CD4-positive, alpha-beta T cell treated with Interleukin-4 for 1 hour (primary cell): ENCODE measurements at regions not wholly inside any gene's neighbourhood (a gene's known extent, or its start where the extent isn't known, plus 50 kb on each side); places are given as distances from the start of the nearest gene placed in this dataset.
"Not testable (repeated sequence)": the region's sequence is repeated elsewhere in the genome, so short reads cannot be mapped to it uniquely, and the experiment has no call there.

ENCODE experiments used
- DNase-seq, 2 donors: peaks; one replicate each; pipeline ENCODE4 v3.0.0-alpha.2; 2020 to 2022

DNA sequence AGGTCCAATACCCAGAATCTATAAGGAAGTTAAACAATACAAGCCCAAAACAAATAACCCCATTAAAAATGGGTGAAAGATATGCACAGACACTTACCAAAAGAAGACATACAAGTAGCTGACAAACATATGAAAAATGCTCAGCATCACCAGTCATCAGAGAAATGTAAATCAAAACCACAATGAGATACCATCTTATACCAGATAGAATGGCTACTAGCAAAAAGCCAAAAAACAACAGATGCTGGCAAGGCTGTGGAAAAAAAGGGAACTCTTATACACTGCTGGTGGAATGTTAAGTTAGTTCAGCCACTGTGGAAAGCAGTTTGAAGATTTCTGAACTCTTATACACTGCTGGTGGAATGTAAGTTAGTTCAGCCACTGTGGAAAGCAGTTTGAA is 331.1 kb downstream of the KIF20B start:
- DNase-seq: no peak

DNA sequence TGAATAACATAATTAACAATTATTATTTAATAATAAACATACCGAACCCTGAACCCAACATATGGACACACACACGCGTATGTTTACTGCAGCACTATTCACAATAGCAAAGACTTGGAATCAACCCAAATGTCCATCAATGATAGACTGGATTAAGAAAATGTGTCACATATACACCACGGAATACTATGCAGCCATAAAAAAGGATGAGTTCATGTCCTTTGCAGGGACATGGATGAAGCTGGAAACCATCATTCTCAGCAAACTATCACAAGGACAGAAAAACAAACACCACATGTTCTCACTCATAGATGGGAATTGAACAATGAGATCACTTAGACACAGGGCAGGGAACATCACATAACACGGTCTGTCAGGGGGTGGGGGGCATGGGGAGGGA is 333.5 kb downstream of the KIF20B start:
- not testable (repeated sequence) for DNase-seq

- DNase-seq: no peak
Measured at GRCh38 chr10:90041585-90041984, 340.2 kb downstream of the KIF20B start.

DNA sequence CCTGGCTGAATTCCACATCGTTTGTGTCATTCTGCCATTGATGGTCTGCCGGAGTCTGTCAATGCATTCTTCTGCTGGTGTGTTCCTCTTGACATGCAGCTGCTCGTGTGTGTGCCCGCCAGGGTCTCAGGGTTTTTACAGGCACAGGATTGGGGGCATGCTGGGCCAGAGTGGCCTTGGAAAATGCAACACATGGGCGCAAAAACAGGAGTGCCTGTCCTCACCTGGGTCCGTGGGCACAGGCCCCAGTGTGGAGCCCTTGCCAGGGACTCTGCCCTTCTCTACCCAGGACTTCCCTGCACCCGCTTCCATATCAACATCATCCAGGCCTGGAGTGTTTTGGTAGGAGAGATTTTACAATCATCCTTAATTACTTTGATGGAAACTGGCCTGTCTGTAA is 340.7 kb downstream of the KIF20B start:
- DNase-seq: no peak

DNA sequence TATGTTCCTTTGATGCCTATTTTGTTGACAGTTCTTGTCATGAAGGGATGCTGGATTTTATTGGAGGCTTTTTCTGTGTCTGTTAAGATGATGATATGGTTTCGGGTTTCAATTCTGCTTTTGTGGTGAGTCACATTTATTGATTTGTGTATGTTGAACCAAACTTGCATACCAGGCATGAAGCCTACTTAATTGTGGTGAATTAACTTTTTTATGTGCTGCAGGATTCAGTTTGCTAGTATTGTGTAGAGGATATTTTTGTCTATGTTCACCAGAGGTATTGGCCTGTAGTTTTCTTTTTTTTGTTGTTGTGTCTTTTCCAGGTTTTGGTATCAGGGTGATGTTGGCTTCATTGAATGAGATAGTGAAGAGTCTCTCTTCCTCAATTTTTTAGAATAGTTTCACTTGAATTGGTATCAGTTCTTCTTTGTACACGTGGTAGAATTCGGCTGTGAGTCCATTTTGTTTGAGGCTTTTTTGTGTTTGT is 345.9 kb downstream of the KIF20B start:
- DNase-seq: no peak

GRCh38 chr10:90051053-90051452 is 349.7 kb downstream of the KIF20B start:
- no peak for DNase-seq

DNA sequence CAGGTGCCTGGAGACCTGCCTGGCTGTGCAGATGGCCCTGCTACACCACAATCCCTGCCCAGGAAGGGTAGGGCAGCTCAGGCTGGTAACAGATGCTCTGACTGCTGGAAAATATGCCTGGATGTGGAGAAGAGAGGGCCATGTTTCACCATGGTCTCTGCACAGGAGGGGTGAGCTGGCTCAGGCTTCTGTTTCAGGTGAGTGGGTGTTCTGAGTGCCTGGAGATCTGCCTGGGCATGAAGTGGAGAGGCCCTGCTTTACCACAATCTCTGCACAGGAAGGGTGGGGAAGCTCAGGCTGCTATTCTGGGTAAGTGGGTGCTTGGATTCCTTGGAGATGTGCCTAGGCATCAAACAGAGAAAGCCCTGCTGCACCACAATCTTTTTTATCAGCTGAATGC is 350.1 kb downstream of the KIF20B start:
- no peak for DNase-seq

GRCh38 chr10:90062786-90063185 is 361.4 kb downstream of the KIF20B start:
- DNase-seq: no peak

- no peak for DNase-seq
Measured at GRCh38 chr10:90064295-90064694, 362.9 kb downstream of the KIF20B start.

- DNase-seq: no peak
Measured at GRCh38 chr10:90066435-90066834, 365.0 kb downstream of the KIF20B start.

GRCh38 chr10:90075995-90076394 is 374.6 kb downstream of the KIF20B start:
- DNase-seq: no peak

DNA sequence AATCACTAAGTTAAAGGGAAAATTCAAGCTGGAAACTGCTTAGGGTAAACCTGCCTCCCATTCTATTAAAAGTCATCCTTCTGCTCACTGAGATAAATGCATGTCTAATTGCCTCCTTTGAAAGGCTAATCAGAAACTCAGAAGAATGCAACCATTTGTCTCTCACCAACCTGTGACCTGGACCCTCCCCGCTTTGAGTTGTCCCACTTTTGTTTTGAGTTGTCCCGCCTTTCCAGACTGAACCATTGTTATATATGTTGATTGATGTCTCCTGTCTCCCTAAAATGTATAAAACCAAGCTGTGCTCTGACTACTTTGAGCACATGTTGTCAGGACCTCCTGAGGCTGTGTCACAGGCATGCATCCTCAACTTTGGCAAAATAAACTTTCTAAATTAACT is 378.4 kb downstream of the KIF20B start:
- DNase-seq: no peak

- not testable (repeated sequence) for DNase-seq
Measured at GRCh38 chr10:90086606-90087190, 385.3 kb downstream of the KIF20B start.

GRCh38 chr10:90087197-90088023 is 386.0 kb downstream of the KIF20B start:
- no peak for DNase-seq

GRCh38 chr10:90088024-90088317 is 386.6 kb downstream of the KIF20B start:
- no peak for DNase-seq

- DNase-seq: no peak
Measured at GRCh38 chr10:90089719-90090118, 388.3 kb downstream of the KIF20B start.

- DNase-seq: no peak
Measured at GRCh38 chr10:90096196-90096595, 394.8 kb downstream of the KIF20B start.

- DNase-seq: not testable (repeated sequence)
Measured at GRCh38 chr10:90107581-90107980, 406.2 kb downstream of the KIF20B start.

- DNase-seq: no peak
Measured at GRCh38 chr10:90111671-90112070, 410.3 kb downstream of the KIF20B start.

- no peak for DNase-seq
Measured at GRCh38 chr10:90112681-90113080, 411.3 kb downstream of the KIF20B start.

- not testable (repeated sequence) for DNase-seq
Measured at GRCh38 chr10:90118567-90118966, 417.2 kb downstream of the KIF20B start.

DNA sequence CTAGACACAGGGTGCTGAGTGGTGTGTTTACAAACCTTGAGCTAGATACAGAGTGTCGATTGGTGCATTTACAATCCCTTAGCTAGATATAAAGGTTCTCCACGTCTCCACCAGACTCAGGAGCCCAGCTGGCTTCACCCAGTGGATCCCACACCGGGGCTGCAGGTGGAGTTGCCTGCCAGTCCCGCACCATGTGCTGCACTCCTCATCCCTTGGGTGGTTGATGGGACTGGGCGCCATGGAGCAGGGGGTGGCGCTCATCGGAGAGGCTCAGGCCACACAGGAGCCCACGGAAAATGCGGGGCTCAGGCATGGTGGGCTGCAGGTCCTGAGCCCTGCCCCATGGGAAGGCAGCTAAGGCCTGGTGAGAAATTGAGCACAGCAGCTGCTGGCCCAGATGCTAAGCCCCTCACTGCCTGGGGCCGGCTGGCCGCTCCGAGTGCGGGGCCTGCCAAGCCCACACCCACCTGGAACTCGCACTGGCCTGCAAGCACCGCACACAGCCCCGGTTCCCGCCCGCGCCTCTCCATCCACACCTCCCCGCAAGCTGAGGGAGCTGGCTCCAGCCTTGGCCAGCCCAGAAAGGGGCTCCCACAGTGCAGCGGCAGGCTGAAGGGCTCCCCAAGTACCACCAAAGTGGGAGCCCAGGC is 418.4 kb downstream of the KIF20B start:
- not testable (repeated sequence) for DNase-seq

GRCh38 chr10:90125456-90126255 is 424.3 kb downstream of the KIF20B start:
- no peak for DNase-seq
